PFSK-1 (cell line): ENCODE measurements at regions not wholly inside any gene's neighbourhood (a gene's known extent, or its start where the extent isn't known, plus 50 kb on each side); places are given as distances from the start of the nearest gene placed in this dataset.

Source experiments
- FOXP2 ChIP-seq: optimal IDR thresholded peaks from 2 replicates; pipeline ENCODE3; 2011; ENCODE audit warnings: borderline replicate concordance, control low read depth, inconsistent platforms; ENCODE audit not compliant: insufficient read depth; ENCODE audit errors: extremely low read length, extremely low read depth
- POLR2AphosphoS5 ChIP-seq: IDR thresholded peaks from 2 replicates; pipeline ENCODE4 v1.6.1; 2012; ENCODE audit warnings: low read depth, mild to moderate bottlenecking, control low read depth, low read length, moderate library complexity
- REST ChIP-seq, 2 experiments: IDR thresholded peaks; 2 replicates each; pipeline versions ENCODE4 v1.6.1 to v1.8.0; 2011 to 2012; ENCODE audit warnings: low read depth in 2 of 2, low read length in 2 of 2, control low read depth in 1 of 2, inconsistent platforms in 1 of 2, mild to moderate bottlenecking in 1 of 2, moderate library complexity in 1 of 2; ENCODE audit not compliant: insufficient read depth in 1 of 2
- SIN3A ChIP-seq: IDR thresholded peaks from 2 replicates; pipeline ENCODE4 v1.6.1; 2012; ENCODE audit warnings: mild to moderate bottlenecking, low read length, moderate library complexity, borderline replicate concordance; ENCODE audit not compliant: insufficient read depth
- TAF1 ChIP-seq: IDR thresholded peaks from 2 replicates; pipeline ENCODE4 v1.6.1; 2012; ENCODE audit warnings: low read length, control low read depth, borderline replicate concordance; ENCODE audit not compliant: insufficient read depth

- TF ChIP-seq SIN3A (no peak), FOXP2 (no peak), REST (IDR thresholded peaks at IDR 0.05; ENCODE audit: insufficient read depth in 1 of 2, low read depth in 2 of 2, low read length in 2 of 2) (no peak), POLR2AphosphoS5 (no peak)
These were observed 1329.5 kb upstream of the WWC1 start for GRCh38 chr5:166961913-166962312.

GRCh38 chr5:166962461-166962860 lies 1329.0 kb upstream of the WWC1 start:
- TF ChIP-seq POLR2AphosphoS5 = no peak
- TF ChIP-seq FOXP2 = no peak
- TF ChIP-seq REST (IDR thresholded peaks at IDR 0.05; ENCODE audit: insufficient read depth in 1 of 2, low read depth in 2 of 2, low read length in 2 of 2) = no peak
- TF ChIP-seq TAF1 = no peak
- no peak for TF ChIP-seq SIN3A

- TF ChIP-seq FOXP2 (no peak), REST (IDR thresholded peaks at IDR 0.05; ENCODE audit: insufficient read depth in 1 of 2, low read depth in 2 of 2, low read length in 2 of 2) (no peak), SIN3A (no peak), TAF1 (no peak), POLR2AphosphoS5 (no peak)
These were observed 1327.8 kb upstream of the WWC1 start for GRCh38 chr5:166963596-166963995.

GRCh38 chr5:166977911-166978422 lies 1313.5 kb upstream of the WWC1 start:
- TF ChIP-seq POLR2AphosphoS5 (no peak), REST (IDR thresholded peaks at IDR 0.05; ENCODE audit: insufficient read depth in 1 of 2, low read depth in 2 of 2, low read length in 2 of 2) (no peak), FOXP2 (no peak), SIN3A (no peak), TAF1 (no peak)
